ENCODE measurements at regions not wholly inside any gene's neighbourhood (a gene's known extent, or its start where the extent isn't known, plus 50 kb on each side); places are given as distances from the start of the nearest gene placed in this dataset.

DNA sequence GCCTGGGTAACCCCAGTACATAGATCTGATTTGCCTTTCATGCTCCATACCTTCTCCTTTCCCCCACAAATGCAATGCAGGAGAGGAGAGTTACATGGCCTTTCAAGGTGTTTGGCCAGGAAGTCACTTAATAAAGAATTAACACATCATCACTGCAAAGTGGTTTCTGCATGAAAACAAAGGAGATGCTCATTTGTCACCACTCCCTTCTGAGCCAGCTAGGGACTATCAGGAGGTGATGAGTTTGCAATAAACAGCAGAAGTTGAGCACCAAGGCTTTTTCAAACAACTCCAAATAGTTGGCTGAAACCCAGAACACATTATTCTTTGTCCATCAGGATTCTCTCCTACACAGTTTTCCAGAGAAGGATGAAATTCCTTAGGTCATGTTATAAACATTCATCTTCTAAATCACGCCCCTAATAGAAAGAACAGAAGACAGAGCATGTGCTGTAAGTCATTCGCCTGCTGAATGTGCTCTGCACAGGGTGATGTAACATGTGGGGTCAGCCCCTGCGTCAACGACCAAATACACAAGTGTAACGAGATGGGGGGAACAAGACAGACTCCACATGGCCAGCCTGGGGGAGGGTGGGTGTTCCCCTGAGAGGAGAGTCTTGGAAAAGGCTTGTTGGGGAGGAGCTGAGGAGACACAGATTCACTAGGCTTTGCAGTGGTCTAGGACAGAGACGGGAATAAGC, 87.3 kb upstream of the RMDN2 start:
- no peak for DNase-seq (ENCODE audit: low read depth)

DNA sequence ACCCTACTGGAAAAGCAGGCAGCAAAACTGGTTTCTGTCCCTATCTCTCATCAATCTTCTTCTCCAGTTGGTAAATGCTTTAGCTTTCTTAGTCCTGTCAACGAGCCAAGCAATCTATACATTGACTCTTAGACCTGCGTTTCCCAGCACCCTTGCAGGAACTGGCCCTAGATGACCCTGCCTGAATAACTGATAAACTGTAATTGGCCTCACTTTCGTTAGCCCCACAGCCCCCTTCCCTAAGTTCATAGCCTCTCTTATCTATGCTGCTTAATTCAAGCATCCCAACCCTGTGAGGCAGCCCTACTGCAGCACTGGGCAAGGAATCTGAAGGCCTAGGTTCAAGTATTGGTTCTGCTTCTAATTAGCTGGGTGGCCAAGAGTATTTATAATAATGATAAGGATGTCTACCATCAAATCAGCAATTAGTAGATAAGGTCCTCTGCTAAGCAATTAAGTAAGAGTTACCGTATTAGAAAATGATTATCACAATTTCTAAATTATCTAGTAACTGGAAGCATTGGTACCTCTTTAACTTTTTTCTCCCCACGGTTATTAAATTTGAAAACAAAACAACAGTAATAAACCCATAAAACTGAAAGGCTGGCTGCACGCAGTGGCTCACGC, 86.4 kb upstream of the RMDN2 start:
- no peak for DNase-seq (ENCODE audit: low read depth)

DNA sequence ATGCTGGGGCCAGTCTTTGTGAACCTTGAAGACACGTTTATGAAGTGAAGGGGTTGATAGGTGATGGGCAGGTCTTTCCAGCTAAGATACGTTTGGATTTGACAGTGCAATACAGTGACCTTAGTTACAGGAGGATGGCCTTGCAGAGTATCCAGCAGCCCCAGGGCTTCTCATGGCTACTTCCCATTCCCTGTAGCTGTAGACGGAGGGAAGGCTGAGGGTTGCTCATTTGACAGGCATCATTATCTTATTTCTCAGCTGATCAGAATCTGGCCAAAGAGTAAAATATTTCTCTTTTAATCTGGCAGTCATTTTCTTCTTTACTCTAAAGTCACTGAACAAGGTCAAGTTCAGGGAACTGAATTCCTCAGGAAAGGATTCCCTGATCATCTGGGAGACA, 85.1 kb upstream of the RMDN2 start:
- DNase-seq (ENCODE audit: low read depth), result no peak

DNA sequence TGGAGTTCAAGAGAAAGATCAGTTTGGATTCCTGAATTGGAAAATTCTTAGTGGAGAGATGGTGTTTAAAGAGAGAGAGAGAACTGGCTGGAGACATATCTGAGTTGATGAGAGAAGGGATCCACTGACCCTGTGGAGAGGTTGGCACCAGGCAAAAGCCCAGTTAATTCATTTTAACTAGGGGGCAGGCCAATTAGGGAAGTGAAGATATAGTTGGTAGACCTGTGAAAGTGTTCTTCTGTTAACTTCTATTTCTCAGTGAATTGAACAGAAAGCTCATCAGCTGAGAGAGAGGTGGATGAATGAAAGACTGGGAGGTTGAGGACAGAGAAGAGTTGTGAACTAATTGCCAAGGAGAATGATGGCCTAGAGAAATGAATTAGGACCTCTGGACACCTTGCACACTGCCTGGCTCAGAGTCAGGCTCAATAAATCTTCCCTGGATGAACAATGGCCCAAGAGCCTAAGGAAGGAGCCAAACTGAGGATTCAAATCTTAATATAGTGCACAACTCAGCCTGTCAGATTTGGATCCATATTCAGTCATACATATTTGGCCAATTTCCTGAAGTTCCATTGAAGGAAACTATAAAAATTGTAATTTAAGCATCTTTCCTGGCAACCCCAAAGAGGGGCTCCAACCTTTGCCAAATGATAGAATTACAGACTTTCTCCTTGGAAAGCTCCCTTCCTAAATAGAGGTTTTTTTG, 82.2 kb upstream of the RMDN2 start:
- no peak for DNase-seq (ENCODE audit: low read depth)

DNA sequence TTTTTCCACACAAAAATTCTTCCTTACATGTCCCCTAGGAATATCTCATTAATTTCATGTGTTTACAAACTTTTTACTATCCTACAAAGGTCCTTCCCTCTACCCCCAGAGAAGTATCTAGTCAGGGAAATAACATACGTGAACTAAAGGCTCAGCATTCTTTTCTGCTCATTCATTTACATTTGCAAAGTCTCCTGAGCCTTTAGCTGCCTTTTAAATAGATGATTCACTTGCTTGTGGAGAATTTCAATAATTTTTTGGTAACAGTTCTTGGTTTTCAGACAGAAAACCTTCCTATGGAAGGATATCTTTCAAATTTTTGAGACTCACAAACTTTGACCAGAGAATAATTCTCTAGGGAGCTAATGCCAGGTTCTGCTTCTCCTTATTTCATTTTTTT, 81.5 kb upstream of the RMDN2 start:
- no peak for DNase-seq (ENCODE audit: low read depth)

DNA sequence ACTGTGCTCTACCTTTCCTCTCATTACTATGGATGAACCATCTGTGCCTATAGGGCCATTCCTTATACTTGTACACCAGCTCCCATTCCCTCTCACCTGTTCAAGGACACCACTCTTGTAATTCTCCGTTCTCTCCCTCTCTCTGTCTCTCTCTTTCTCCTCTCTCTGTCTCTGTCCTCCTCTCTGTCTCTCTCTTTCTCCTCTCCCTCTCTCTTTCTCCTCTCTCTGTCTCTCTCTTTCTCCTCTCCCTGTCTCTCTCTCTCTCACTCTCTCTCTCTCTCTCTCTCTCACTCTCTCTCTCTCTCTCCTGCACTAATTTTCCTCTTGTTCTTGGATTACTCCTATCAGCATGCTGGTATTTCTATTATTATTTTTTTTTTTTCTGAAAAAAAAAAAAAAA, 78.9 kb upstream of the RMDN2 start:
- DNase-seq (ENCODE audit: low read depth), result no peak

DNA sequence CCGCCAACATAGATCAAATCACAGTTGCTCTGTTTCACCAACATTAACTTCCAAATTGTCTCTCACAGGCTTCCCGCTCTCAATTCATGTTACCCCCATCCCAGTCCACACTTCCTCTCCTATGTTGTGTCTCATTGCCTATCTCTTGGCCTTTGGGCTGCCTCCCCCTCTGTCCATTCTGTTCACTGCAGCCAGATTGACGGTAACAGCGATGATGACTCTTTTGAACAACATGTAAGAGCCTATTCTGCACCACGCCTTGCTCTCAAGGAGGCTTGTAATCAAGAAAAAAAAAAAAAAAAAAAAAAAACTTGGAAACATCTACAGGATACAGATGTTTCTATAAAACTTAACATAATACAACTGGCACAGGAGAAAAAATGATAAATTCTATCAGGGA, 77.3 kb upstream of the RMDN2 start:
- DNase-seq (ENCODE audit: low read depth), result no peak

- DNase-seq (ENCODE audit: low read depth), result no peak
Measured at GRCh38 chr2:37848451-37848850, 76.6 kb upstream of the RMDN2 start.

- DNase-seq (ENCODE audit: low read depth), result no peak
Measured at GRCh38 chr2:37849911-37850310, 75.2 kb upstream of the RMDN2 start.

DNA sequence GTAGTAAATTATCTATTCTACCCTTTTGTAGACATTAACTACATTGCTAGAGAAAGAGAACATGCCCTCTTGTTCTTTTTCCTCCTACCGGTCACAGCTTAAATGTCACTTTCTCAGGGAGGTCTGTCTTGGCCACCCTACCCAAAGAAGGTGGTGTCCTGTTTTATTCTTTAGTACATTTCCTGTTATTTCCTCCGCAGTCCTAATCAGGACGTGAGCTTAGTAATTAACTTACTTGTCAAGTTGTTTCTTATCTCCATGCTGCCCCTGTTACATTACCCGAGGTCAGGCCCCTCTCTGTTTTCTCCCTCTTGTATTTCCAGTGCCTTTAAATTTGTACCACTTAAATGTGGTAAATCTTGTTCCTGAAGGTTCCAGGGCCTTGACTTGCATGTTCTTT, 73.7 kb upstream of the RMDN2 start:
- DNase-seq (ENCODE audit: low read depth), result no peak

DNA sequence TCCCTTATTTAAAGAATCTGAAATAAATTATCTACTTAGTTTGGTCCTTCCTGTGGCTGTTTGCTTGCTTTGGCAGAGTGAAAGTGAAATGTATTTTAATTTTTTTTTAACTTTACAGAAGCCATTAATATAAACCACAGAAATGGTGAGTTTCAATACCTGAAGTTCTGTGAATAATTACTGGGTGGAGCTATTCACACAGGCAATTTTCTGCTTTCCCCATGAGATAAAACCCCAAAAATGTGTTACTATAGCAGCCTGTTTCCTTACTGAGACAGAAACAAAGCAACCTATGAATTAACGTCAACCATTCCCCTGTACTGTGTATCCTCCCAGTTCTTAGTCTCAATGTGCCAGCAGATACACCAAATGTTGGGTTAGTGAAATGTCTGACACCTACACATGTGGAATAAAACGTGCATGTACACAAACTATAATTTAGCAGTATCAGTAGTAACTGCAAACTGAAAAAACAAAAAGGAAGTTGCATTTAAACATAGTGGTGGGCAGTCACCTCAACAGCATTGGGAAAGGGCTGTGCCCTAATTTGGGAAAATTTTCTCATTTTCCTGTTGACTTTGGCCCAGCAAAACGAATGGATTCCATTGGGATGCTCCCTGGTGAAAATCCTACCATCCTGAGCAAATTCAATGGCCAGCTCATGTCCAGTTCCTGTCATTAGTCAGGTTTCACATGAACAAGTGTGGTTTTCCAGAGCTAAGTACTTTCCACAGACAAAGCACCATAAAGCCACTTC, 73.1 kb upstream of the RMDN2 start:
- DNase-seq (ENCODE audit: low read depth), result no peak

- no peak for DNase-seq (ENCODE audit: low read depth)
Measured at GRCh38 chr2:37852585-37853014, 72.5 kb upstream of the RMDN2 start.

DNA sequence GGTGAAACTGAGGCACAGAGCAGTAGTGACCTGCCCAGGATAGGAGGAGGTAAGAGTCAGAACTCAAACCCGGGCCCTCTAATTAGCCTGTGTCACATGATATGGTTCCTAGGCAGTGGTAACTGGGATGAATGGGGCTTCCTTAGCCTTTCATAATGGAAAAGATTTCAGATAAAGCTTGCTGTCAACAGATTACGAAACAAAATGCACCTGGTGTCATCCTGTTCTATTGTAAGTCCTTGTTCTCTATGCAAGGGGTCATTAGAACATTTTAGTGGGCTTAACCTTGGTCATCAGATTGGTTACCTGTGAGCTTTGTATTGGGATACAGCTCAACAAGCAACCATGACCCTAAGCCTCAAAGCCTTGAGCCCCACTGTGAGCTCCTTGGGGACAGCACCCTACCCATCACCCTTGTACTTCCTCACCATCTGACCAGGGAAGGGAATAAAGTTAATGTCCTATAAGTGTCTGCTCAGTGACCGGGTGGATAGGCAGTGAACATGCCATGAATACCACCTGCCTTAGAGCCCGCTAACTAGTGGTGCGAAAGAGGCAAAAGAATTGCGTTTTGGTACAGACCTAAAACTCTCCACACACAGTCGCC, 70.3 kb upstream of the RMDN2 start:
- DNase-seq (ENCODE audit: low read depth), result no peak

- no peak for DNase-seq (ENCODE audit: low read depth)
Measured at GRCh38 chr2:37855283-37856041, 69.6 kb upstream of the RMDN2 start.

DNA sequence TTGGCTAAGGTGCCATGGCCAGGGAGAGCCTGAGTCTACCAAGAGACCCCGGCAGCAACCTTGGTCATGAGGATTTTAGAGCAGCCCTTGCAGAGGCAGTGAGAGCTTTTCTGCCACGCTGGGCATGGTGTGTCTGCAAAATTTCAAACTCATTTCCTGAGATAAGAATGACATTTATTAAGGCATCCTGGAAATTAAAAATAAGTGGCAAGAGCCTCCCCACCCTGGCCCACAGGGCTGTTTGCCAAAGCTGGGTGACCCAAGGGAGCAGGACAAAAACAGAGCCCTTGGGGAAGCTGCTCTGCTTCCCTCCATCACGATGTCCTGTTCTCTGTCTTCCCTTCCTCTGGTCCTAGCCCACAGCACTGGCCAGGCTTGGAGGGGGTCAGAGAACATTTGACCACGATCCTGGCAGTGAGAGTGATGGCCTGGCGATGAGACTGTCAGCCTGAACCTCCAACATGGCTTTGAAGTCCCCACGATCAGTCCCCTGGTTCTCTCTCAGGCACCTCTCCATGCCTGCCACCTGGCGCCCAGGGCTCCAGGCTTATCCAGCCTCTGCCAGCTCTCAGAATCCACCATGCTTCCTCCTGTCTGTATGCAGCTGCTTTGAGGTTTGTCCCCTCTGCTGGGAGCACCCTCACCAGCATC, 68.9 kb upstream of the RMDN2 start:
- no peak for DNase-seq (ENCODE audit: low read depth)

- no peak for DNase-seq (ENCODE audit: low read depth)
Measured at GRCh38 chr2:37857575-37858399, 67.3 kb upstream of the RMDN2 start.

- no peak for DNase-seq (ENCODE audit: low read depth)
Measured at GRCh38 chr2:37858400-37858711, 66.7 kb upstream of the RMDN2 start.

DNA sequence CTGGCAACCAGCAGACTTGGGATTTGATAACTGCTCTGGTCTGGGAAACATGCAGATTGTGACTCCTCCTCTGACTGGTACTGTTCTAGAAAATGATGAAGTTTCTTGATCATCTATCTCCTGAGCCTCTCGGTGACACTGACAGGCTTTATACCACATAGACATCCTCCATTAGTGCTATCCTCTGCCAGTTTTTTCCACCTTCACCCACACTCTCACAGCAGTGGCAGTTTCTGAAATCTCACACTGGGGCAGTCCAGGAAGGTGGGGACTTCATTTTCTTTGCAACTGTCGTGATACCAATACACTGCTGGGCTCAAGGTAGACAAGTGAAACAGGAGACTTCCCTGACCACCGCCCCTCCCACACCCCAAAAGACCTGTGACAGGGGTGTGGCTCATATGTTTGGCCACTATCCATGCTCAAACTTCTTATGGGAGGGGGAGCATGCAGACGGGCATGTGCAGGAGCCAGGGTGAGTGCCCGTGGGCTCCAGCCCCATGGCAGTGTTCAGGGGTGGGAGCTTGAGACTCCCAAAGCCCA, 66.3 kb upstream of the RMDN2 start:
- no peak for DNase-seq (ENCODE audit: low read depth)

DNA sequence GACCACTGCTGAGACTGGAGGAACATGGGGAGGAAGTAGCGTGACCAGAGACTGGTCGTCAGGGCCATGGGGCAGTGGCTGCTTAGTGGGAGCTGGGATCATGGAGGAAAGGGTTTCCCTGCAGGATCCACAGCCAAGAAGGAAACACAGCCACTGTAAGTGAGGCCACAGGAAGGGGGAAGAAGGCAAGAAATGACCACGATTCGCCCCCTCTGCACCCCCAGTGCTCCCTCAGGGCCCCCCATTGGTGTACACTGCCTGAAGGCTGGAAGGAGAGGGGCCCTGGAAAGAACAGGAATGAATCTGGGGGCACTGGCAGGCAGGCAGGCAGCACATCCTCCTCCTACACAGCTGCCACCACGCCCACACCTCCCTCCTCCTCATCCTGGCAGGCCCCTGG, 62.5 kb upstream of the RMDN2 start:
- no peak for DNase-seq (ENCODE audit: low read depth)

DNA sequence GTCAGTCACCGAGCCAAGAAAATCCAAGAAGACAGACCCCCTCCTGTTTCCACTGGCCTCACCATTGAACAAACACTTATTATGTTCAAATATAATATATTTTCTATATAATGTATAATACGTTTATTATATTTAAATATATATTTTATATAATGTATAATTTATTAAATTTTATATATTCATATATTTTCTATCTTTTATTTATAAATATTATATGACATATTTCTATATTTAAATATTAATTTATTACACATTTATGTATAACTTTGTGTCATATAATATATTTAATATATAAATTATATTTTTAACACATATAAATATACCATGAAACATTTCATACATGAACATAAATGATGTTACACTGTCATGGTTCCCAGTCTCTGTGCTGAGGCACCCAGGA, 60.9 kb upstream of the RMDN2 start:
- no peak for DNase-seq (ENCODE audit: low read depth)

Measured in T follicular helper cell (primary cell).